ENCODE measurements at regions not wholly inside any gene's neighbourhood (a gene's known extent, or its start where the extent isn't known, plus 50 kb on each side); places are given as distances from the start of the nearest gene placed in this dataset.
A peak's percentile ranks its signal among the peaks of the same experiment; 100 is the strongest.
"Not testable (repeated sequence)": the region's sequence is repeated elsewhere in the genome, so short reads cannot be mapped to it uniquely, and the experiment has no call there.

- DNase-seq: peak; percentile 65
These were observed 79.4 kb upstream of the AGAP1 start for GRCh38 chr2:235414422-235414821.

GRCh38 chr2:235416858-235417499, 76.9 kb upstream of the AGAP1 start:
- no peak for DNase-seq

GRCh38 chr2:235418918-235419317, 74.9 kb upstream of the AGAP1 start:
- DNase-seq: no peak

GRCh38 chr2:235419996-235420395, 73.8 kb upstream of the AGAP1 start:
- DNase-seq: no peak

GRCh38 chr2:235421618-235422017, 72.2 kb upstream of the AGAP1 start:
- DNase-seq: no peak

- DNase-seq: no peak
These were observed 63.3 kb upstream of the AGAP1 start for GRCh38 chr2:235430366-235431083.

GRCh38 chr2:235432741-235433520, 60.9 kb upstream of the AGAP1 start:
- DNase-seq: peak; percentile 64

GRCh38 chr2:235433860-235434259, 60.0 kb upstream of the AGAP1 start:
- peak; percentile 81 for DNase-seq

- DNase-seq: no peak
These were observed 53.7 kb upstream of the AGAP1 start for GRCh38 chr2:235439959-235440662.

GRCh38 chr2:235443580-235443979, 50.3 kb upstream of the AGAP1 start:
- not testable (repeated sequence) for DNase-seq

Measured in NCI-H1694 (cell line).